SK-N-SH (cell line): ENCODE measurements at regions not wholly inside any gene's neighbourhood (a gene's known extent, or its start where the extent isn't known, plus 50 kb on each side); places are given as distances from the start of the nearest gene placed in this dataset.

Experiments used
- CTCF ChIA-PET: fragments of 300-600, 350-600 bp; formaldehyde crosslinking; extraction: SDS; loops from one replicate; lab custom pipeline; 2021; lab: Yijun Ruan, JAX
- POLR2A ChIA-PET: fragments of 350-600 bp; sonication (Branson Sonifier 250); formaldehyde crosslinking; extraction: SDS; loops from one replicate; lab custom pipeline; 2020; ENCODE audit warnings: antibody characterized with exemption, inconsistent platforms; lab: Yijun Ruan, JAX
- DNase-seq: peaks from one replicate; pipeline ENCODE4 v3.0.0; 2012
- H2AFZ ChIP-seq: fragments of 200-600 bp; sonication (generic); 2 replicates; pipeline ENCODE4 v1.8.1; 2016; ENCODE audit warnings: antibody characterized with exemption, mild to moderate bottlenecking, low read depth
- H3F3A ChIP-seq: fragments of 200-600 bp; sonication (generic); replicated peaks from 2 replicates; pipeline ENCODE3; 2016; ENCODE audit warnings: antibody characterized with exemption, mild to moderate bottlenecking; ENCODE audit not compliant: insufficient read depth
- H3K27ac ChIP-seq, 2 experiments: fragments of 200-500 bp in 1 of 2; fragments of 200-600 bp in 1 of 2; sonication (Bioruptor generic) in 1 of 2; sonication (generic), shearing (Covaris generic) in 1 of 2; 2 replicates each; pipeline versions ENCODE4 v1.5.1 to v1.6.1; 2014 to 2016; ENCODE audit warnings: low read depth in 2 of 2, inconsistent platforms in 1 of 2, low read length in 1 of 2, mild to moderate bottlenecking in 1 of 2, mixed read lengths in 1 of 2
- H3K27me3 ChIP-seq: fragments of 200-600 bp; sonication (generic), shearing (Covaris generic); 2 replicates; pipeline ENCODE4 v1.6.1; 2016; ENCODE audit warnings: mixed run types; ENCODE audit not compliant: insufficient read depth
- H3K36me3 ChIP-seq, 2 experiments: fragments of 200-500 bp in 1 of 2; fragments of 200-600 bp in 1 of 2; sonication (Bioruptor generic) in 1 of 2; sonication (generic) in 1 of 2; replicated peaks in 1 of 2; 2 replicates each; pipeline versions ENCODE3 to v1.5.1; 2014 to 2016; ENCODE audit warnings: low read length in 1 of 2, mild to moderate bottlenecking in 1 of 2; ENCODE audit not compliant: insufficient read depth in 2 of 2, control insufficient read depth in 1 of 2
- H3K4me1 ChIP-seq, 2 experiments: fragments of 200-500 bp in 1 of 2; fragments of 200-600 bp in 1 of 2; sonication (Bioruptor generic) in 1 of 2; sonication (generic), shearing (Covaris generic) in 1 of 2; 2 replicates each; pipeline versions ENCODE4 v1.5.1 to v1.6.1; 2014 to 2016; ENCODE audit warnings: low read depth in 1 of 2, low read length in 1 of 2, mixed run types in 1 of 2; ENCODE audit not compliant: insufficient read depth in 2 of 2, control insufficient read depth in 1 of 2
- H3K4me2 ChIP-seq: fragments of 200-600 bp; sonication (generic), shearing (Covaris generic); 2 replicates; pipeline ENCODE4 v1.6.1; 2017; ENCODE audit warnings: mixed run types
- H3K4me3 ChIP-seq, 2 experiments: fragments of 200-500 bp in 1 of 2; fragments of 200-600 bp in 1 of 2; sonication (Bioruptor generic) in 1 of 2; sonication (generic), shearing (Covaris generic) in 1 of 2; 2 replicates each; pipeline versions ENCODE4 v1.5.1 to v1.8.1; 2014 to 2016; ENCODE audit warnings: low read depth in 2 of 2, inconsistent platforms in 1 of 2, low read length in 1 of 2, mild to moderate bottlenecking in 1 of 2, mixed read lengths in 1 of 2, moderate library complexity in 1 of 2
- H3K79me2 ChIP-seq: fragments of 200-600 bp; sonication (generic); 2 replicates; pipeline ENCODE4 v1.8.1; 2017; ENCODE audit warnings: mild to moderate bottlenecking; ENCODE audit not compliant: insufficient read depth
- H3K9ac ChIP-seq: fragments of 200-600 bp; sonication (generic); 2 replicates; pipeline ENCODE4 v1.6.1; 2017; ENCODE audit warnings: mixed run types
- H3K9me2 ChIP-seq: fragments of 200-600 bp; sonication (generic); 2 replicates; pipeline ENCODE4 v1.6.1; 2017; ENCODE audit warnings: mixed run types
- H3K9me3 ChIP-seq: fragments of 200-600 bp; sonication (generic); 2 replicates; pipeline ENCODE4 v1.6.1; 2017; ENCODE audit warnings: mixed run types, mild to moderate bottlenecking, moderate library complexity
- H4K20me1 ChIP-seq: fragments of 200-600 bp; sonication (generic); 2 replicates; pipeline ENCODE4 v1.6.1; 2017; ENCODE audit warnings: mild to moderate bottlenecking, mixed run types; ENCODE audit not compliant: insufficient read depth
- ELF1 ChIP-seq: IDR thresholded peaks from 2 replicates; pipeline ENCODE4 v1.4.0; 2012
- EP300 ChIP-seq, 2 experiments: IDR thresholded peaks; 2 replicates each; pipeline versions ENCODE4 v1.4.0 to v1.6.1; 2012; ENCODE audit warnings: borderline replicate concordance in 1 of 2, low read depth in 1 of 2, low read length in 1 of 2
- EZH2phosphoT487 ChIP-seq: fragments of 200-600 bp; sonication (generic); IDR thresholded peaks from 2 replicates; pipeline ENCODE4 v1.6.1; 2017; ENCODE audit warnings: low read depth, mixed run types, mild to moderate bottlenecking, antibody characterized with exemption, moderate library complexity, borderline replicate concordance
- FOXJ3 ChIP-seq: sonication (generic); formaldehyde crosslinking; IDR thresholded peaks from 2 replicates; pipeline ENCODE4 v1.5.1; 2020; ENCODE audit warnings: mild to moderate bottlenecking, missing genetic modification reagents
- GATA2 ChIP-seq: sonication (generic); formaldehyde crosslinking; IDR thresholded peaks from 2 replicates; pipeline ENCODE4 v1.5.0; 2020; ENCODE audit warnings: mild to moderate bottlenecking, missing genetic modification reagents
- MEF2A ChIP-seq: IDR thresholded peaks from 2 replicates; pipeline ENCODE4 v1.4.0; 2012; ENCODE audit warnings: low read depth, borderline replicate concordance
- MXI1 ChIP-seq: IDR thresholded peaks from 2 replicates; pipeline ENCODE4 v1.6.1; 2012; ENCODE audit warnings: mild to moderate bottlenecking, low read depth, low read length, improper control_type of control experiment
- NFIC ChIP-seq: IDR thresholded peaks from 2 replicates; pipeline ENCODE4 v1.4.0; 2012; ENCODE audit warnings: borderline replicate concordance
- RCOR1 ChIP-seq: fragments of 150-350 bp; IDR thresholded peaks from 2 replicates; pipeline ENCODE4 v1.6.1; 2017; ENCODE audit warnings: antibody characterized with exemption, low read length
- RFX5 ChIP-seq: IDR thresholded peaks from 2 replicates; pipeline ENCODE4 v1.6.1; 2012; ENCODE audit warnings: mild to moderate bottlenecking, improper control_type of control experiment, low read length
- RXRA ChIP-seq: IDR thresholded peaks from 2 replicates; pipeline ENCODE4 v1.4.0; 2012; ENCODE audit warnings: low read depth, mild to moderate bottlenecking, borderline replicate concordance
- SMC3 ChIP-seq: IDR thresholded peaks from 2 replicates; pipeline ENCODE4 v1.6.1; 2012; ENCODE audit warnings: low read depth, low read length, improper control_type of control experiment
- TEAD4 ChIP-seq: IDR thresholded peaks from 2 replicates; pipeline ENCODE4 v1.4.0; 2012; ENCODE audit warnings: mild to moderate bottlenecking, borderline replicate concordance; ENCODE audit not compliant: insufficient read depth
- YY1 ChIP-seq: IDR thresholded peaks from 2 replicates; pipeline ENCODE4 v1.4.0; 2012; ENCODE audit warnings: low read depth, mild to moderate bottlenecking
- WGBS: methylation state at CpG from one replicate; pipeline ENCODE4 v1.1.6; 2017; ENCODE audit warnings: low lambda C conversion rate; 5-methylcytosine and 5-hydroxymethylcytosine counted together
- TF ChIP-seq, protein P1 (sequence below): fragments of 150-350 bp; IDR thresholded peaks from 2 replicates; pipeline ENCODE4 v1.6.1; 2016; ENCODE audit warnings: mild to moderate bottlenecking, low read depth, low read length
- TF ChIP-seq, protein P2 (sequence below): IDR thresholded peaks from 2 replicates; pipeline ENCODE4 v1.6.1; 2012; ENCODE audit warnings: mild to moderate bottlenecking, low read depth, low read length, moderate library complexity
- TF ChIP-seq, protein P3 (sequence below): IDR thresholded peaks from 2 replicates; pipeline ENCODE4; 2012
- TF ChIP-seq, protein P4 (sequence below): IDR thresholded peaks from 2 replicates; pipeline ENCODE4 v1.4.0; 2012; ENCODE audit warnings: low read depth, borderline replicate concordance

DNA sequence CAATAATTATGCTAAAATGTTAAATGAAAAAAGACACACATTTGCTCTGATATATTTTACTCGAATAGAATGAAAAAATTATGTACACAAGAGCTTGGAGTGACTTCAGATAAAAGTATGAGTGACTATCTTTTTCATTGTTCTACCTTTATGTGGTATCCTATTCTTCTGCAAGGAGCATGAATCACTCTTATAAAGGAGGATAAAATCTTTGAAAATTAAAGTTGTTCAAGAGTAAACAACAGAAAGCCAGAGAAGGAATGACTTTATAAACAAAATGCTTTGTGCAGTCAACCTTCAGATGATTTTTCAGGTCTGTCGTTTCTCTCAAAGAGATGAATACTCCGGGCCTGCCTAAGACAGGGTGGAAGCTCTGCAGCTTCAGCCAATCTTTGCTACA is 215.3 kb downstream of the FOXA2 start:
- Histone ChIP-seq H2AFZ (no peak overlapping the region), H4K20me1 (no peaks in the 10 kb centered on the region), H3K9me2 (no peaks in the 10 kb centered on the region), H3K4me1 (no peaks in the 10 kb centered on the region), H3K4me3 (no peak overlapping the region), H3F3A (no peaks in the 10 kb centered on the region), H3K79me2 (no peaks in the 10 kb centered on the region), H3K4me2 (no peak overlapping the region), H3K27me3 (peaks cover 25% of the 10 kb centered on the region; the same call in 1 of the 2 replicates), H3K9me3 (no peaks in the 10 kb centered on the region), H3K9ac (no peak overlapping the region), H3K27ac (no peak overlapping the region), H3K36me3 (no peaks in the 10 kb centered on the region)
- ChIA-PET CTCF (no interaction called here), POLR2A (no interaction called here)
- WGBS, result 3% methylated on average over 3 of the region's 3 CpGs
- DNase-seq, result no peak
- TF ChIP-seq, protein P1, sequence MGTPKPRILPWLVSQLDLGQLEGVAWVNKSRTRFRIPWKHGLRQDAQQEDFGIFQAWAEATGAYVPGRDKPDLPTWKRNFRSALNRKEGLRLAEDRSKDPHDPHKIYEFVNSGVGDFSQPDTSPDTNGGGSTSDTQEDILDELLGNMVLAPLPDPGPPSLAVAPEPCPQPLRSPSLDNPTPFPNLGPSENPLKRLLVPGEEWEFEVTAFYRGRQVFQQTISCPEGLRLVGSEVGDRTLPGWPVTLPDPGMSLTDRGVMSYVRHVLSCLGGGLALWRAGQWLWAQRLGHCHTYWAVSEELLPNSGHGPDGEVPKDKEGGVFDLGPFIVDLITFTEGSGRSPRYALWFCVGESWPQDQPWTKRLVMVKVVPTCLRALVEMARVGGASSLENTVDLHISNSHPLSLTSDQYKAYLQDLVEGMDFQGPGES, result no peak
- TF ChIP-seq, protein P2, sequence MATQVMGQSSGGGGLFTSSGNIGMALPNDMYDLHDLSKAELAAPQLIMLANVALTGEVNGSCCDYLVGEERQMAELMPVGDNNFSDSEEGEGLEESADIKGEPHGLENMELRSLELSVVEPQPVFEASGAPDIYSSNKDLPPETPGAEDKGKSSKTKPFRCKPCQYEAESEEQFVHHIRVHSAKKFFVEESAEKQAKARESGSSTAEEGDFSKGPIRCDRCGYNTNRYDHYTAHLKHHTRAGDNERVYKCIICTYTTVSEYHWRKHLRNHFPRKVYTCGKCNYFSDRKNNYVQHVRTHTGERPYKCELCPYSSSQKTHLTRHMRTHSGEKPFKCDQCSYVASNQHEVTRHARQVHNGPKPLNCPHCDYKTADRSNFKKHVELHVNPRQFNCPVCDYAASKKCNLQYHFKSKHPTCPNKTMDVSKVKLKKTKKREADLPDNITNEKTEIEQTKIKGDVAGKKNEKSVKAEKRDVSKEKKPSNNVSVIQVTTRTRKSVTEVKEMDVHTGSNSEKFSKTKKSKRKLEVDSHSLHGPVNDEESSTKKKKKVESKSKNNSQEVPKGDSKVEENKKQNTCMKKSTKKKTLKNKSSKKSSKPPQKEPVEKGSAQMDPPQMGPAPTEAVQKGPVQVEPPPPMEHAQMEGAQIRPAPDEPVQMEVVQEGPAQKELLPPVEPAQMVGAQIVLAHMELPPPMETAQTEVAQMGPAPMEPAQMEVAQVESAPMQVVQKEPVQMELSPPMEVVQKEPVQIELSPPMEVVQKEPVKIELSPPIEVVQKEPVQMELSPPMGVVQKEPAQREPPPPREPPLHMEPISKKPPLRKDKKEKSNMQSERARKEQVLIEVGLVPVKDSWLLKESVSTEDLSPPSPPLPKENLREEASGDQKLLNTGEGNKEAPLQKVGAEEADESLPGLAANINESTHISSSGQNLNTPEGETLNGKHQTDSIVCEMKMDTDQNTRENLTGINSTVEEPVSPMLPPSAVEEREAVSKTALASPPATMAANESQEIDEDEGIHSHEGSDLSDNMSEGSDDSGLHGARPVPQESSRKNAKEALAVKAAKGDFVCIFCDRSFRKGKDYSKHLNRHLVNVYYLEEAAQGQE, result no peak
- TF ChIP-seq MXI1 (no peak), FOXJ3 (CRISPR knock-in tag) (no peak), NFIC (no peak), EP300 (IDR thresholded peaks at IDR 0.05; ENCODE audit: borderline replicate concordance in 1 of 2, low read depth in 1 of 2, low read length in 1 of 2) (no peak), TEAD4 (no peak), MEF2A (no peak), RFX5 (no peak), ELF1 (no peak), RXRA (no peak), SMC3 (no peak), EZH2phosphoT487 (no peak), RCOR1 (no peak), YY1 (no peak), GATA2 (CRISPR knock-in tag) (no peak)
- TF ChIP-seq, protein P3, sequence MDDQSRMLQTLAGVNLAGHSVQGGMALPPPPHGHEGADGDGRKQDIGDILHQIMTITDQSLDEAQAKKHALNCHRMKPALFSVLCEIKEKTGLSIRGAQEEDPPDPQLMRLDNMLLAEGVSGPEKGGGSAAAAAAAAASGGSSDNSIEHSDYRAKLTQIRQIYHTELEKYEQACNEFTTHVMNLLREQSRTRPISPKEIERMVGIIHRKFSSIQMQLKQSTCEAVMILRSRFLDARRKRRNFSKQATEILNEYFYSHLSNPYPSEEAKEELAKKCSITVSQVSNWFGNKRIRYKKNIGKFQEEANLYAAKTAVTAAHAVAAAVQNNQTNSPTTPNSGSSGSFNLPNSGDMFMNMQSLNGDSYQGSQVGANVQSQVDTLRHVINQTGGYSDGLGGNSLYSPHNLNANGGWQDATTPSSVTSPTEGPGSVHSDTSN, result no peak
- TF ChIP-seq, protein P4, sequence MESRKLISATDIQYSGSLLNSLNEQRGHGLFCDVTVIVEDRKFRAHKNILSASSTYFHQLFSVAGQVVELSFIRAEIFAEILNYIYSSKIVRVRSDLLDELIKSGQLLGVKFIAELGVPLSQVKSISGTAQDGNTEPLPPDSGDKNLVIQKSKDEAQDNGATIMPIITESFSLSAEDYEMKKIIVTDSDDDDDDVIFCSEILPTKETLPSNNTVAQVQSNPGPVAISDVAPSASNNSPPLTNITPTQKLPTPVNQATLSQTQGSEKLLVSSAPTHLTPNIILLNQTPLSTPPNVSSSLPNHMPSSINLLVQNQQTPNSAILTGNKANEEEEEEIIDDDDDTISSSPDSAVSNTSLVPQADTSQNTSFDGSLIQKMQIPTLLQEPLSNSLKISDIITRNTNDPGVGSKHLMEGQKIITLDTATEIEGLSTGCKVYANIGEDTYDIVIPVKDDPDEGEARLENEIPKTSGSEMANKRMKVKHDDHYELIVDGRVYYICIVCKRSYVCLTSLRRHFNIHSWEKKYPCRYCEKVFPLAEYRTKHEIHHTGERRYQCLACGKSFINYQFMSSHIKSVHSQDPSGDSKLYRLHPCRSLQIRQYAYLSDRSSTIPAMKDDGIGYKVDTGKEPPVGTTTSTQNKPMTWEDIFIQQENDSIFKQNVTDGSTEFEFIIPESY, result no peak
